Upper lobe of left lung (tissue), 6 donors: ENCODE measurements at regions not wholly inside any gene's neighbourhood (a gene's known extent, or its start where the extent isn't known, plus 50 kb on each side); places are given as distances from the start of the nearest gene placed in this dataset.

Experiments used
- ATAC-seq, 2 donors: fragments of 200-7000 bp; cut with Tn5 transposase; one replicate each; pipeline ENCODE4 v1.9.1; 2022; ENCODE audit warnings: mild to moderate bottlenecking in 2 of 2, moderate library complexity in 2 of 2; ENCODE audit not compliant: low FRiP score in 2 of 2
- DNase-seq, 2 donors: peaks; one replicate each; pipeline ENCODE4 v3.0.0-alpha.2; 2019 to 2020
- H3K27ac ChIP-seq, 4 donors: fragments of 200-600 bp; sonication (generic); one replicate each; pipeline ENCODE4 v1.5.1; 2016 to 2019
- H3K27me3 ChIP-seq, 4 donors: fragments of 200-600 bp; sonication (generic); one replicate each; pipeline ENCODE4 v1.5.1; 2017 to 2019
- H3K36me3 ChIP-seq, 4 donors: fragments of 200-600 bp; sonication (generic); one replicate each; pipeline ENCODE4 v1.5.1; 2016 to 2019
- H3K4me1 ChIP-seq, 4 donors: fragments of 200-600 bp; sonication (generic); one replicate each; pipeline ENCODE4 v1.5.1; 2018 to 2019
- H3K4me3 ChIP-seq, 4 donors: fragments of 200-600 bp; sonication (generic); one replicate each; pipeline ENCODE4 v1.5.1; 2017 to 2019; ENCODE audit warnings: mild to moderate bottlenecking in 2 of 4, moderate library complexity in 1 of 4
- H3K9me3 ChIP-seq, 4 donors: fragments of 200-600 bp; sonication (generic); one replicate each; pipeline ENCODE4 v1.5.1; 2018 to 2019
- EP300 ChIP-seq, 4 donors: sonication (generic); formaldehyde crosslinking; IDR thresholded peaks; one replicate each; pipeline ENCODE4 v1.5.1; 2017; ENCODE audit warnings: antibody characterized with exemption in 4 of 4, control low read depth in 2 of 4
- POLR2A ChIP-seq, 4 donors: fragments of 450-650 bp; IDR thresholded peaks; one replicate each; pipeline ENCODE4 v1.5.1; 2016 to 2017; ENCODE audit warnings: antibody characterized with exemption in 4 of 4, mild to moderate bottlenecking in 2 of 4
- POLR2AphosphoS5 ChIP-seq, 2 donors: sonication (generic); formaldehyde crosslinking; IDR thresholded peaks; one replicate each; pipeline ENCODE4 v1.5.1; 2017; ENCODE audit warnings: antibody characterized with exemption in 2 of 2
- WGBS, 2 donors: methylation state at CpG; one replicate each; pipeline ENCODE4 v1.1.5; 2017 to 2018; 5-methylcytosine and 5-hydroxymethylcytosine counted together
- TF ChIP-seq, protein P1 (sequence below), 6 experiments: fragments of 450-650 bp in 4 of 6; fragments of 200-600 bp in 2 of 6; sonication (generic) in 2 of 6; IDR thresholded peaks; one replicate each; pipeline ENCODE4 v1.5.1; 2016 to 2019; ENCODE audit warnings: antibody characterized with exemption in 6 of 6
- donor health status: DM: no; HTN: no; CAD: no; lungs with moderate emphysema.
- donor health status: DM: no; HTN: yes; CAD: no; lungs with severe emphysema.

- no peaks in the 10 kb centered on the region for H3K36me3 ChIP-seq
- H3K9me3 ChIP-seq, result no peaks in the 10 kb centered on the region
- no peak overlapping the region for H3K27ac ChIP-seq
- DNase-seq (no peak), ATAC-seq (peak in 1 of 2 donors; percentile 58)
- H3K27me3 ChIP-seq, result no peaks in the 10 kb centered on the region
- 93 to 98% methylated on average over 2 of the region's 2 CpGs for WGBS, 2 donors
- H3K4me1 ChIP-seq, result no peaks in the 10 kb centered on the region
- H3K4me3 ChIP-seq, result no peak overlapping the region
- TF ChIP-seq POLR2A (IDR thresholded peaks at IDR 0.05) (no peak), POLR2AphosphoS5 (IDR thresholded peaks at IDR 0.05) (no peak), EP300 (IDR thresholded peaks at IDR 0.05) (no peak)
- TF ChIP-seq, protein P1, sequence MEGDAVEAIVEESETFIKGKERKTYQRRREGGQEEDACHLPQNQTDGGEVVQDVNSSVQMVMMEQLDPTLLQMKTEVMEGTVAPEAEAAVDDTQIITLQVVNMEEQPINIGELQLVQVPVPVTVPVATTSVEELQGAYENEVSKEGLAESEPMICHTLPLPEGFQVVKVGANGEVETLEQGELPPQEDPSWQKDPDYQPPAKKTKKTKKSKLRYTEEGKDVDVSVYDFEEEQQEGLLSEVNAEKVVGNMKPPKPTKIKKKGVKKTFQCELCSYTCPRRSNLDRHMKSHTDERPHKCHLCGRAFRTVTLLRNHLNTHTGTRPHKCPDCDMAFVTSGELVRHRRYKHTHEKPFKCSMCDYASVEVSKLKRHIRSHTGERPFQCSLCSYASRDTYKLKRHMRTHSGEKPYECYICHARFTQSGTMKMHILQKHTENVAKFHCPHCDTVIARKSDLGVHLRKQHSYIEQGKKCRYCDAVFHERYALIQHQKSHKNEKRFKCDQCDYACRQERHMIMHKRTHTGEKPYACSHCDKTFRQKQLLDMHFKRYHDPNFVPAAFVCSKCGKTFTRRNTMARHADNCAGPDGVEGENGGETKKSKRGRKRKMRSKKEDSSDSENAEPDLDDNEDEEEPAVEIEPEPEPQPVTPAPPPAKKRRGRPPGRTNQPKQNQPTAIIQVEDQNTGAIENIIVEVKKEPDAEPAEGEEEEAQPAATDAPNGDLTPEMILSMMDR (IDR thresholded peaks at IDR 0.05), result no peak
Observed at GRCh38 chr4:89368861-89369260, 61.3 kb upstream of the GPRIN3 start.

- no peaks in the 10 kb centered on the region for H3K27me3 ChIP-seq
- H3K9me3 ChIP-seq, result no peaks in the 10 kb centered on the region
- H3K4me3 ChIP-seq, result no peak overlapping the region
- no peaks in the 10 kb centered on the region for H3K4me1 ChIP-seq
- WGBS, 2 donors, result 75 to 86% methylated on average over 2 of the region's 2 CpGs
- H3K27ac ChIP-seq, result no peak overlapping the region
- DNase-seq (no peak), ATAC-seq (no peak)
- H3K36me3 ChIP-seq, result no peaks in the 10 kb centered on the region
- TF ChIP-seq, protein P1 (IDR thresholded peaks at IDR 0.05), result no peak
- TF ChIP-seq POLR2A (IDR thresholded peaks at IDR 0.05) (no peak), POLR2AphosphoS5 (IDR thresholded peaks at IDR 0.05) (no peak), EP300 (IDR thresholded peaks at IDR 0.05) (no peak)
Observed at GRCh38 chr4:89365776-89366175, 58.2 kb upstream of the GPRIN3 start.

- H3K9me3 ChIP-seq, result no peaks in the 10 kb centered on the region
- H3K27me3 ChIP-seq, result no peaks in the 10 kb centered on the region
- H3K4me3 ChIP-seq, result no peak overlapping the region
- DNase-seq (no peak), ATAC-seq (no peak)
- no peaks in the 10 kb centered on the region for H3K36me3 ChIP-seq
- no peaks in the 10 kb centered on the region for H3K4me1 ChIP-seq
- TF ChIP-seq POLR2A (IDR thresholded peaks at IDR 0.05) (no peak), POLR2AphosphoS5 (IDR thresholded peaks at IDR 0.05) (no peak), EP300 (IDR thresholded peaks at IDR 0.05) (no peak)
- TF ChIP-seq, protein P1 (IDR thresholded peaks at IDR 0.05), result no peak
- H3K27ac ChIP-seq, result no peak overlapping the region
Observed at GRCh38 chr4:89365375-89365774, 57.8 kb upstream of the GPRIN3 start.

- no peaks in the 10 kb centered on the region for H3K27me3 ChIP-seq
- H3K36me3 ChIP-seq, result no peaks in the 10 kb centered on the region
- TF ChIP-seq EP300 (IDR thresholded peaks at IDR 0.05) (no peak), POLR2AphosphoS5 (IDR thresholded peaks at IDR 0.05) (no peak), POLR2A (IDR thresholded peaks at IDR 0.05) (no peak)
- TF ChIP-seq, protein P1 (IDR thresholded peaks at IDR 0.05), result no peak
- ATAC-seq (no peak), DNase-seq (no peak)
- no peak overlapping the region for H3K4me3 ChIP-seq
- no peaks in the 10 kb centered on the region for H3K4me1 ChIP-seq
- H3K27ac ChIP-seq, result no peak overlapping the region
- 94% methylated on average over 4 of the region's 4 CpGs for WGBS, 2 donors
- H3K9me3 ChIP-seq, result no peaks in the 10 kb centered on the region
Observed at GRCh38 chr4:89364541-89364940, 56.9 kb upstream of the GPRIN3 start.

GRCh38 chr4:89363786-89364185 lies 56.2 kb upstream of the GPRIN3 start:
- DNase-seq (no peak), ATAC-seq (no peak)
- H3K4me3 ChIP-seq, result no peak overlapping the region
- H3K4me1 ChIP-seq, result no peaks in the 10 kb centered on the region
- H3K27ac ChIP-seq, result no peak overlapping the region
- TF ChIP-seq, protein P1 (IDR thresholded peaks at IDR 0.05), result no peak
- TF ChIP-seq POLR2A (IDR thresholded peaks at IDR 0.05) (no peak), POLR2AphosphoS5 (IDR thresholded peaks at IDR 0.05) (no peak), EP300 (IDR thresholded peaks at IDR 0.05) (no peak)
- WGBS, 2 donors, result 93 to 94% methylated on average over 7 of the region's 7 CpGs
- no peaks in the 10 kb centered on the region for H3K27me3 ChIP-seq
- H3K36me3 ChIP-seq, result no peaks in the 10 kb centered on the region
- H3K9me3 ChIP-seq, result no peaks in the 10 kb centered on the region
